Esophagus squamous epithelium (tissue), 5 donors: ENCODE measurements at regions not wholly inside any gene's neighbourhood (a gene's known extent, or its start where the extent isn't known, plus 50 kb on each side); places are given as distances from the start of the nearest gene placed in this dataset.

Experiments used
- DNase-seq: peaks from one replicate; lab custom pipeline; 2025; lab: John Stamatoyannopoulos, UW
- H3K27ac ChIP-seq, 4 donors: fragments of 200-600 bp; sonication (generic); one replicate each; pipeline ENCODE4 v1.5.1; 2016 to 2019; ENCODE audit warnings: mild to moderate bottlenecking in 1 of 4
- H3K27me3 ChIP-seq, 4 donors: fragments of 200-600 bp; sonication (generic); 1 replicate in 3 of 4; 2 replicates in 1 of 4; pipeline versions ENCODE4 v1.5.1 to v1.6.0; 2017 to 2021; ENCODE audit warnings: antibody characterized with exemption in 1 of 4
- H3K36me3 ChIP-seq, 3 donors: fragments of 200-600 bp; sonication (generic); one replicate each; pipeline ENCODE4 v1.5.1; 2016 to 2019
- H3K4me1 ChIP-seq, 3 donors: fragments of 200-600 bp; sonication (generic); one replicate each; pipeline ENCODE4 v1.5.1; 2017 to 2019
- H3K4me3 ChIP-seq, 4 donors: fragments of 200-600 bp; sonication (generic); 1 replicate in 3 of 4; 2 replicates in 1 of 4; pipeline ENCODE4 v1.5.1; 2016 to 2019; ENCODE audit warnings: mild to moderate bottlenecking in 2 of 4, moderate library complexity in 1 of 4
- H3K9me3 ChIP-seq, 3 donors: fragments of 200-600 bp; sonication (generic); one replicate each; pipeline ENCODE4 v1.5.1; 2016 to 2019
- POLR2A ChIP-seq, 4 donors: fragments of 450-650 bp; IDR thresholded peaks; one replicate each; pipeline ENCODE4 v1.6.1; 2017; ENCODE audit warnings: antibody characterized with exemption in 4 of 4, mild to moderate bottlenecking in 4 of 4, moderate library complexity in 3 of 4
- WGBS, 2 donors: methylation state at CpG; one replicate each; pipeline ENCODE4 v1.1.5; 2018; 5-methylcytosine and 5-hydroxymethylcytosine counted together
- intact Hi-C: fragments of 100-400 bp; cut with DNase I; formaldehyde crosslinking; loops from one replicate; pipeline ENCODE4 v1.15.0; 2022
- TF ChIP-seq, protein P1 (sequence below), 6 experiments: fragments of 450-650 bp in 4 of 6; fragments of 200-600 bp in 2 of 6; sonication (generic) in 2 of 6; IDR thresholded peaks; one replicate each; pipeline ENCODE4 v1.5.1; 2016 to 2019; ENCODE audit warnings: antibody characterized with exemption in 6 of 6, mild to moderate bottlenecking in 4 of 6, moderate library complexity in 4 of 6
- donor health status: DM: yes; HTN: yes; CAD: no.

DNA sequence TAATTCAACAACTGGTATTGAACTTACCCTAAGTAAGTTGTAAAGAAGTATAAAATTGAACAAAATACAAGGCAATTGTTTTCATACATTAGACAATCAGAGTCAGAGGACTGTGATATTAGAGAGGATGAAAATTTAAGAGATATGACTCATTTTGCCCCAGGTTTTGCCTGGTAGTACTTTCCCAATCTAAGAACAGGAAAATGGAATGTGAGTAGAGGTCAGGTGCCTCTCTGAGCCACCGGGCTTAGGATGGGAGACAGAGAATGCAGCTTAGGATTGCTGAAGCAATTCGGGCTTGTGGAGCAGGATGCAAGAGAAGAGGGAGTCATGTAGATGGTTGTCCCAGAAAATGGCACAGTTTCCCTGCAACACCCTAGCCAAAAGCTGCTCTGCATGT is 219.7 kb upstream of the CHST9 start:
- 59 to 82% methylated on average over 2 of the region's 2 CpGs for WGBS, 2 donors
- no peaks in the 10 kb centered on the region for H3K36me3 ChIP-seq
- H3K9me3 ChIP-seq: no peaks in the 10 kb centered on the region
- H3K4me3 ChIP-seq: no peak overlapping the region
- no peaks in the 10 kb centered on the region for H3K4me1 ChIP-seq
- no peak for TF ChIP-seq POLR2A (IDR thresholded peaks at IDR 0.05)
- TF ChIP-seq, protein P1, sequence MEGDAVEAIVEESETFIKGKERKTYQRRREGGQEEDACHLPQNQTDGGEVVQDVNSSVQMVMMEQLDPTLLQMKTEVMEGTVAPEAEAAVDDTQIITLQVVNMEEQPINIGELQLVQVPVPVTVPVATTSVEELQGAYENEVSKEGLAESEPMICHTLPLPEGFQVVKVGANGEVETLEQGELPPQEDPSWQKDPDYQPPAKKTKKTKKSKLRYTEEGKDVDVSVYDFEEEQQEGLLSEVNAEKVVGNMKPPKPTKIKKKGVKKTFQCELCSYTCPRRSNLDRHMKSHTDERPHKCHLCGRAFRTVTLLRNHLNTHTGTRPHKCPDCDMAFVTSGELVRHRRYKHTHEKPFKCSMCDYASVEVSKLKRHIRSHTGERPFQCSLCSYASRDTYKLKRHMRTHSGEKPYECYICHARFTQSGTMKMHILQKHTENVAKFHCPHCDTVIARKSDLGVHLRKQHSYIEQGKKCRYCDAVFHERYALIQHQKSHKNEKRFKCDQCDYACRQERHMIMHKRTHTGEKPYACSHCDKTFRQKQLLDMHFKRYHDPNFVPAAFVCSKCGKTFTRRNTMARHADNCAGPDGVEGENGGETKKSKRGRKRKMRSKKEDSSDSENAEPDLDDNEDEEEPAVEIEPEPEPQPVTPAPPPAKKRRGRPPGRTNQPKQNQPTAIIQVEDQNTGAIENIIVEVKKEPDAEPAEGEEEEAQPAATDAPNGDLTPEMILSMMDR (IDR thresholded peaks at IDR 0.05): no peak
- no peak overlapping the region for H3K27ac ChIP-seq
- no peak for DNase-seq
- intact Hi-C loops: no loop called here
- no peaks in the 10 kb centered on the region for H3K27me3 ChIP-seq

DNA sequence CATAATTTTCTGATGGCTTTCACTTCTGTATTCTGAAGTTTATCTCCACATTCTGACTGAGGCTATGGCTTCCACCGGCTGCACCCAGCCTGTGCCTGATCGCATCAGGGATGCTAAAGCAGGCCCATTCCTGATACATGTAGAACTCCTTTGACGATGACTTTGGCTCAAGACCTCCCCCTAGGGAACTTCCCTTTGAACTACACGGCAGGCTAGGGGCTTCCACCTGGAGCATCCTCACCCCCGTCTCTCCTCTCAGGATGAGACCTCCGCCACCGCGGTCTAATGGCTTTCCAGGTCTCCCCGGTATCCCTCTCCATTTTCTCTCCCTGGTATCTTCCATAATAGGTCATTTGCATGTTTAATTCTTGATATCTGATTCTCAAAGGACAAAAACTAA is 214.9 kb upstream of the CHST9 start:
- Histone ChIP-seq H3K9me3 (no peaks in the 10 kb centered on the region), H3K27me3 (no peaks in the 10 kb centered on the region), H3K27ac (no peak overlapping the region), H3K36me3 (no peaks in the 10 kb centered on the region), H3K4me1 (no peaks in the 10 kb centered on the region), H3K4me3 (no peak overlapping the region)
- no peak for TF ChIP-seq POLR2A (IDR thresholded peaks at IDR 0.05)
- TF ChIP-seq, protein P1 (IDR thresholded peaks at IDR 0.05): no peak
- DNase-seq: no peak
- intact Hi-C loops: no loop called here
- WGBS, 2 donors: 76 to 77% methylated on average over 8 to 9 of the region's 9 CpGs

DNA sequence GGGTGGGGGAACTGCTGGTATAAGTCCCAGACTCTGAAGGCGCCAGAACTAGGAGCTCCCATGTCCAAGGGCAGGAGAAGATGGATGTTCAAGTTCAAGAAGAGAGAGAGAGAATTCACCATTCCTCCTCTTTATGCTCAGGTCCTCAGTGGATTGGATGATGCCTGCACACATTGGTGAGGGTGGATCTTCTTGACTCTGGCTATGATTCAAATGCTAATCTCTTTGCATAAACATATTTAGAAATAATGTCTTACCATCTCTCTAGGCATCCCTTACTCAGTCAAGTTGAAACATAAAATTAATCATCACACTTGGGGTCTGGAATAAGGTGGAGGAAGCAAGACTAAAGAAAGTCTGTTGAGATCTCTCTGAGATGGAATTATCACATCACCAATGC is 210.6 kb upstream of the CHST9 start:
- no peak for DNase-seq
- H3K27me3 ChIP-seq: no peaks in the 10 kb centered on the region
- 53 to 79% methylated on average over 1 of the region's 1 CpG for WGBS, 2 donors
- H3K4me1 ChIP-seq: no peaks in the 10 kb centered on the region
- intact Hi-C loops: no loop called here
- H3K4me3 ChIP-seq: no peak overlapping the region
- no peak overlapping the region for H3K27ac ChIP-seq
- no peaks in the 10 kb centered on the region for H3K36me3 ChIP-seq
- TF ChIP-seq, protein P1 (IDR thresholded peaks at IDR 0.05): no peak
- no peak for TF ChIP-seq POLR2A (IDR thresholded peaks at IDR 0.05)
- H3K9me3 ChIP-seq: no peaks in the 10 kb centered on the region

DNA sequence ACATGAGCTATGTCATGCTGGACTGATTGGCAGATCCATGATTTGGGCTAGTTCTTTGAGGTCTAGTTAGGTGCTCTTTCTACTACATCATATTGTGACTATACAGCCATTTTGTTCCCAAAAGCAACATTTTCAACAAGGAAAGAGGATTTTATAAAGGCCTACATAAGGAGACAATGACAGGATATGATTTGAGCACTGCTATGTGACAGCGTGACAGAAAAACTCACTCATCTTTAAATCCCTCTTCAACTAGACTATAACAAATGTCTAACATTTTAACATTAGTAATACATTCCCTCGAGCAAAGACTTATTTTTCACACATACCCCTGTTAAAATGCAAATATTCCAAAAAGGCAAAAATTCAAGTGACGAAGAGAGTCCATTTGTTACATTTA is 209.6 kb upstream of the CHST9 start:
- Histone ChIP-seq H3K36me3 (no peaks in the 10 kb centered on the region), H3K4me1 (no peaks in the 10 kb centered on the region), H3K9me3 (no peaks in the 10 kb centered on the region), H3K27me3 (no peaks in the 10 kb centered on the region), H3K27ac (no peak overlapping the region), H3K4me3 (no peak overlapping the region)
- intact Hi-C loops: no loop called here
- DNase-seq: no peak
- TF ChIP-seq POLR2A (IDR thresholded peaks at IDR 0.05): no peak
- TF ChIP-seq, protein P1 (IDR thresholded peaks at IDR 0.05): no peak
- 65 to 74% methylated on average over 3 of the region's 3 CpGs for WGBS, 2 donors

DNA sequence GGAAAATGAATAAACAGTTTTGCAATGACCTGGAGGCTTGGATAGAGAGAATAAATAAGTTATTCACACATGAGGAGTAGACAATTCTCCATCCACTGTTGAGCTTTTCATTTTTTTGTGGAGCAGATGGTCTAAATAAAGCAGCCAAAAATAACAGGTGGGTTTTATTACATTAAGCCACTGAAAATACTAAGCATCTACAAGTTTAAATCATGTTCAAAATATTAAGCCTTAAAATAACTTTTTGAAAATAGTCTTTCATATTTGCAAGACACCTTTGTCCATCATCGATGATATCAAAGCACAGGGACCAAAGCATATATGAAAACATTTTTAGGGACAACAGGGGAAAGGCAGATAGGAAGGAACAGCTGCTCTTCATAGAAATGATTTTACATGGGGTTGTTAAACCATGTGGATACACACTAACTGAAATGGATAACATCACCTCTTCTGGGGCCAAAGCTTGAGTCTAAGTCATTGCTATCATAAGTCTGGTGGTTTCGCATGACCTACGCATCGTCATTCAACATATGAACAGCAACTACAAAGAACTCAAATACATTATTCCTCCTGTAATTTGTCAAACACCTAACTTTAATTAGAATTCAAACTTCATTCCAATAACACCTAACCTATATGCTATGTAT is 197.6 kb upstream of the CHST9 start:
- DNase-seq: no peak
- Histone ChIP-seq H3K27me3 (no peaks in the 10 kb centered on the region), H3K4me3 (no peak overlapping the region), H3K27ac (no peak overlapping the region), H3K9me3 (no peaks in the 10 kb centered on the region), H3K36me3 (no peaks in the 10 kb centered on the region), H3K4me1 (no peaks in the 10 kb centered on the region)
- intact Hi-C loops: no loop called here
- TF ChIP-seq, protein P1 (IDR thresholded peaks at IDR 0.05): no peak
- no peak for TF ChIP-seq POLR2A (IDR thresholded peaks at IDR 0.05)
- WGBS, 2 donors: 69 to 72% methylated on average over 4 of the region's 4 CpGs
